ENCODE measurements at regions not wholly inside any gene's neighbourhood (a gene's known extent, or its start where the extent isn't known, plus 50 kb on each side); places are given as distances from the start of the nearest gene placed in this dataset.

GRCh38 chr7:25663877-25664276, 435.6 kb upstream of the NPVF start:
- Mint-ChIP-seq H3K4me1 (ENCODE audit: low read depth in 2 of 2) (no peaks in the 10 kb centered on the region), H3K36me3 (no peaks in the 10 kb centered on the region), H3K9me3 (no peaks in the 10 kb centered on the region), H3K27me3 (peaks cover 18 to 33% of the 10 kb centered on the region in 2 donors), H3K27ac (no peak overlapping the region), H3K4me3 (no peak overlapping the region)
- DNase-seq (ENCODE audit: low spot score) (no peak), ATAC-seq (no peak)

- DNase-seq (ENCODE audit: low spot score) (no peak), ATAC-seq (no peak)
- Mint-ChIP-seq H3K27me3 (peaks cover 18 to 33% of the 10 kb centered on the region in 2 donors), H3K27ac (no peak overlapping the region), H3K36me3 (no peaks in the 10 kb centered on the region), H3K9me3 (no peaks in the 10 kb centered on the region), H3K4me1 (ENCODE audit: low read depth in 2 of 2) (no peaks in the 10 kb centered on the region), H3K4me3 (no peak overlapping the region)
These were observed 436.3 kb upstream of the NPVF start for GRCh38 chr7:25664593-25664992.

- Mint-ChIP-seq H3K36me3 (no peaks in the 10 kb centered on the region), H3K9me3 (no peaks in the 10 kb centered on the region), H3K4me3 (no peak overlapping the region), H3K27ac (no peak overlapping the region), H3K27me3 (peaks cover 18 to 33% of the 10 kb centered on the region in 2 donors), H3K4me1 (ENCODE audit: low read depth in 2 of 2) (no peaks in the 10 kb centered on the region)
- no peak for DNase-seq (ENCODE audit: low spot score)
- no peak for ATAC-seq
These were observed 437.1 kb upstream of the NPVF start for GRCh38 chr7:25665374-25665773.

GRCh38 chr7:25665903-25666670, 437.8 kb upstream of the NPVF start:
- peaks cover 18 to 33% of the 10 kb centered on the region in 2 donors for H3K27me3 Mint-ChIP-seq
- no peaks in the 10 kb centered on the region for H3K9me3 Mint-ChIP-seq
- no peak overlapping the region for H3K27ac Mint-ChIP-seq
- no peak for ATAC-seq
- no peak overlapping the region for H3K4me3 Mint-ChIP-seq
- no peaks in the 10 kb centered on the region for H3K36me3 Mint-ChIP-seq
- H3K4me1 Mint-ChIP-seq (ENCODE audit: low read depth in 2 of 2): no peaks in the 10 kb centered on the region
- DNase-seq (ENCODE audit: low spot score): no peak

- Mint-ChIP-seq H3K9me3 (no peaks in the 10 kb centered on the region), H3K27ac (no peak overlapping the region), H3K4me1 (ENCODE audit: low read depth in 2 of 2) (no peaks in the 10 kb centered on the region), H3K36me3 (no peaks in the 10 kb centered on the region), H3K27me3 (peaks cover 18 to 33% of the 10 kb centered on the region in 2 donors), H3K4me3 (no peak overlapping the region)
- ATAC-seq (no peak), DNase-seq (ENCODE audit: low spot score) (no peak)
These were observed 438.4 kb upstream of the NPVF start for GRCh38 chr7:25666671-25667060.

- Mint-ChIP-seq H3K36me3 (no peaks in the 10 kb centered on the region), H3K9me3 (no peaks in the 10 kb centered on the region), H3K4me1 (ENCODE audit: low read depth in 2 of 2) (no peaks in the 10 kb centered on the region), H3K4me3 (no peak overlapping the region), H3K27ac (no peak overlapping the region), H3K27me3 (peaks cover 17% of the 10 kb centered on the region in 2 donors)
- DNase-seq (ENCODE audit: low spot score) (no peak), ATAC-seq (no peak)
These were observed 441.0 kb upstream of the NPVF start for GRCh38 chr7:25669281-25669781.

GRCh38 chr7:25669961-25670841, 441.9 kb upstream of the NPVF start:
- ATAC-seq: no peak
- Mint-ChIP-seq H3K9me3 (no peaks in the 10 kb centered on the region), H3K27ac (no peak overlapping the region), H3K36me3 (no peaks in the 10 kb centered on the region), H3K4me3 (no peak overlapping the region), H3K4me1 (ENCODE audit: low read depth in 2 of 2) (no peaks in the 10 kb centered on the region), H3K27me3 (peaks cover 8 to 11% of the 10 kb centered on the region in 2 donors)
- no peak for DNase-seq (ENCODE audit: low spot score)

- H3K36me3 Mint-ChIP-seq: no peaks in the 10 kb centered on the region
- H3K9me3 Mint-ChIP-seq: no peaks in the 10 kb centered on the region
- H3K27me3 Mint-ChIP-seq: peaks cover 0 to 6% of the 10 kb centered on the region in 2 donors
- no peaks in the 10 kb centered on the region for H3K4me1 Mint-ChIP-seq (ENCODE audit: low read depth in 2 of 2)
- no peak for DNase-seq (ENCODE audit: low spot score)
- no peak overlapping the region for H3K4me3 Mint-ChIP-seq
- no peak overlapping the region for H3K27ac Mint-ChIP-seq
- no peak for ATAC-seq
These were observed 442.8 kb upstream of the NPVF start for GRCh38 chr7:25671111-25671510.

GRCh38 chr7:25672496-25672895, 444.2 kb upstream of the NPVF start:
- Mint-ChIP-seq H3K9me3 (no peaks in the 10 kb centered on the region), H3K27me3 (peaks cover 0 to 8% of the 10 kb centered on the region in 2 donors), H3K4me3 (no peak overlapping the region), H3K4me1 (ENCODE audit: low read depth in 2 of 2) (no peaks in the 10 kb centered on the region), H3K36me3 (no peaks in the 10 kb centered on the region), H3K27ac (no peak overlapping the region)
- ATAC-seq (no peak), DNase-seq (ENCODE audit: low spot score) (no peak)

- H3K36me3 Mint-ChIP-seq: no peaks in the 10 kb centered on the region
- DNase-seq (ENCODE audit: low spot score): no peak
- peaks cover 0 to 8% of the 10 kb centered on the region in 2 donors for H3K27me3 Mint-ChIP-seq
- no peaks in the 10 kb centered on the region for H3K9me3 Mint-ChIP-seq
- H3K4me1 Mint-ChIP-seq (ENCODE audit: low read depth in 2 of 2): no peaks in the 10 kb centered on the region
- no peak overlapping the region for H3K4me3 Mint-ChIP-seq
- ATAC-seq: peak; percentile 50 to 54
- H3K27ac Mint-ChIP-seq: no peak overlapping the region
These were observed 447.6 kb upstream of the NPVF start for GRCh38 chr7:25675789-25676474.

GRCh38 chr7:25677595-25677994, 449.3 kb upstream of the NPVF start:
- Mint-ChIP-seq H3K4me1 (ENCODE audit: low read depth in 2 of 2) (no peaks in the 10 kb centered on the region), H3K27me3 (peaks cover 0 to 11% of the 10 kb centered on the region in 2 donors), H3K9me3 (no peaks in the 10 kb centered on the region), H3K27ac (no peak overlapping the region), H3K36me3 (no peaks in the 10 kb centered on the region), H3K4me3 (no peak overlapping the region)
- DNase-seq (ENCODE audit: low spot score) (no peak), ATAC-seq (no peak)

GRCh38 chr7:25678215-25678614, 449.9 kb upstream of the NPVF start:
- no peaks in the 10 kb centered on the region for H3K9me3 Mint-ChIP-seq
- H3K27ac Mint-ChIP-seq: no peak overlapping the region
- H3K4me1 Mint-ChIP-seq (ENCODE audit: low read depth in 2 of 2): no peaks in the 10 kb centered on the region
- H3K27me3 Mint-ChIP-seq: peaks cover 0 to 10% of the 10 kb centered on the region in 2 donors
- ATAC-seq (no peak), DNase-seq (ENCODE audit: low spot score) (no peak)
- no peak overlapping the region for H3K4me3 Mint-ChIP-seq
- no peaks in the 10 kb centered on the region for H3K36me3 Mint-ChIP-seq

GRCh38 chr7:25680636-25681035, 452.4 kb upstream of the NPVF start:
- Mint-ChIP-seq H3K9me3 (no peaks in the 10 kb centered on the region), H3K4me1 (ENCODE audit: low read depth in 2 of 2) (no peaks in the 10 kb centered on the region), H3K36me3 (no peaks in the 10 kb centered on the region), H3K27ac (no peak overlapping the region), H3K27me3 (peaks cover 0 to 11% of the 10 kb centered on the region in 2 donors), H3K4me3 (no peak overlapping the region)
- DNase-seq (ENCODE audit: low spot score) (no peak), ATAC-seq (no peak)
